Neuronal stem cell (in vitro differentiated cells): ENCODE measurements at regions not wholly inside any gene's neighbourhood (a gene's known extent, or its start where the extent isn't known, plus 50 kb on each side); places are given as distances from the start of the nearest gene placed in this dataset.

ENCODE experiments used
- DNase-seq: peaks from one replicate; pipeline ENCODE4 v3.0.0-alpha.2; 2013; ENCODE audit warnings: low spot score
- H2AFZ ChIP-seq: one replicate; pipeline ENCODE4 v1.6.1; 2013; ENCODE audit warnings: mild to moderate bottlenecking, low read length, inconsistent platforms
- H2AK5ac ChIP-seq: 2 replicates; pipeline ENCODE4 v1.6.1; 2013; ENCODE audit warnings: low read depth, mild to moderate bottlenecking, inconsistent platforms, low read length, moderate library complexity, mixed read lengths
- H2BK120ac ChIP-seq: 2 replicates; pipeline ENCODE4 v1.6.1; 2013; ENCODE audit warnings: low read depth, mild to moderate bottlenecking, inconsistent platforms, low read length, moderate library complexity, mixed read lengths
- H2BK12ac ChIP-seq: one replicate; pipeline ENCODE4 v1.6.1; 2013; ENCODE audit warnings: low read length, inconsistent platforms
- H2BK15ac ChIP-seq: 2 replicates; pipeline ENCODE4 v1.6.1; 2013; ENCODE audit warnings: mild to moderate bottlenecking, low read length, inconsistent platforms, mixed read lengths
- H2BK5ac ChIP-seq: one replicate; pipeline ENCODE4 v1.6.1; 2013; ENCODE audit warnings: inconsistent platforms, mild to moderate bottlenecking, low read length, moderate library complexity
- H3K14ac ChIP-seq: one replicate; pipeline ENCODE4 v1.6.1; 2013; ENCODE audit warnings: low read length, inconsistent platforms
- H3K18ac ChIP-seq: 2 replicates; pipeline ENCODE4 v1.6.1; 2013; ENCODE audit warnings: low read length, inconsistent platforms
- H3K23ac ChIP-seq: 2 replicates; pipeline ENCODE4 v1.6.1; 2013; ENCODE audit warnings: low read depth, mild to moderate bottlenecking, mixed read lengths, low read length, inconsistent platforms; ENCODE audit not compliant: poor library complexity
- H3K27ac ChIP-seq: replicated peaks from 3 replicates; pipeline ENCODE4 v1.5.1; 2013; ENCODE audit warnings: low read length, inconsistent platforms
- H3K27me3 ChIP-seq, 3 experiments: 2 replicates each; pipeline ENCODE4 v1.6.1; 2013; ENCODE audit warnings: low read length in 3 of 3, mild to moderate bottlenecking in 2 of 3, inconsistent platforms in 1 of 3, low read depth in 1 of 3, mixed read lengths in 1 of 3, moderate library complexity in 1 of 3; ENCODE audit not compliant: control insufficient read depth in 3 of 3, insufficient read depth in 3 of 3
- H3K36me3 ChIP-seq, 2 donors: replicated peaks in 1 of 2; 2 replicates each; pipeline ENCODE4 v1.6.1; 2013; ENCODE audit warnings: low read length in 2 of 2; ENCODE audit not compliant: control insufficient read depth in 2 of 2, insufficient read depth in 2 of 2
- H3K4ac ChIP-seq: 2 replicates; pipeline ENCODE4 v1.6.1; 2013; ENCODE audit warnings: inconsistent platforms, mild to moderate bottlenecking, low read length, moderate library complexity
- H3K4me1 ChIP-seq, 2 donors: 1 replicate in 1 of 2; 2 replicates in 1 of 2; pipeline ENCODE4 v1.6.1; 2013; ENCODE audit warnings: low read length in 2 of 2, low read depth in 1 of 2; ENCODE audit not compliant: control insufficient read depth in 2 of 2, insufficient read depth in 1 of 2
- H3K4me2 ChIP-seq: one replicate; pipeline ENCODE4 v1.6.1; 2013; ENCODE audit warnings: mild to moderate bottlenecking, low read length, inconsistent platforms; ENCODE audit not compliant: insufficient read depth, poor library complexity, severe bottlenecking
- H3K4me3 ChIP-seq, 2 donors: 2 replicates each; pipeline ENCODE4 v1.5.1; 2013; ENCODE audit warnings: low read length in 2 of 2, mild to moderate bottlenecking in 2 of 2, inconsistent platforms in 1 of 2, moderate library complexity in 1 of 2
- H3K79me1 ChIP-seq: one replicate; pipeline ENCODE4 v1.6.1; 2013; ENCODE audit warnings: low read depth, mild to moderate bottlenecking, inconsistent platforms, low read length, moderate library complexity
- H3K9ac ChIP-seq: one replicate; pipeline ENCODE4 v1.6.1; 2013; ENCODE audit warnings: mild to moderate bottlenecking, low read depth, low read length, inconsistent platforms; ENCODE audit not compliant: poor library complexity
- H3K9me3 ChIP-seq, 2 donors: replicated peaks in 1 of 2; 2 replicates each; pipeline versions ENCODE3 to v1.6.1; 2013; ENCODE audit warnings: low read length in 2 of 2, mild to moderate bottlenecking in 2 of 2, inconsistent platforms in 1 of 2, low read depth in 1 of 2, mixed read lengths in 1 of 2, moderate library complexity in 1 of 2; ENCODE audit not compliant: control insufficient read depth in 2 of 2, insufficient read depth in 1 of 2
- H4K8ac ChIP-seq: one replicate; pipeline ENCODE4 v1.6.1; 2013; ENCODE audit warnings: low read depth, mild to moderate bottlenecking, inconsistent platforms, low read length, moderate library complexity
- H4K91ac ChIP-seq: one replicate; pipeline ENCODE4 v1.6.1; 2013; ENCODE audit warnings: low read length, low read depth, mild to moderate bottlenecking, inconsistent platforms; ENCODE audit not compliant: poor library complexity
- WGBS, 2 donors: extraction: QIAGEN DNeasy Blood & Tissue Kit; methylation state at CpG; one replicate each; pipeline ENCODE4 v1.1.7; 2013; ENCODE audit warnings: missing lambda C conversion rate in 2 of 2, mixed read lengths in 1 of 2; ENCODE audit not compliant: insufficient read length in 2 of 2, insufficient replicate concordance in 1 of 2; ENCODE audit errors: extremely low coverage in 2 of 2; 5-methylcytosine and 5-hydroxymethylcytosine counted together

DNA sequence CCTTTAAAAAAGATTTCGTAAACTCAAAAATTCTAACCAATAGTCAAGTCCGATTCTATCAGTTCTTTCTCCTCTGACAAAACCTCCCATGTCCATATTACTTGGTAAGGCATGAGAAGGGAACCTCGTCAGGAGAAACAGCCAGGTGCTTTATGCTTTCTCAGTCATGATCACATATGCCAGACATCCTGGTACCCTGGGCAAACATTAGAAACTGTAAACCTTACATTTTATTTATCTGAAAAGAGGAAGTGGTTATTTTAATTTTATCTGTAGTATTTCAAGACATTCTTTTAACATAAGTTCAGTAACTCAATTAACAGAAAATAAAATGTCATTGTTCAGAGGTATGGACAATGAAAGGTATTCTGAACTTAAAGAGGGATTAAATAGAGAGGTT is 474.8 kb upstream of the GBE1 start:
- Histone ChIP-seq H3K27ac (no peak overlapping the region), H3K18ac (no peak overlapping the region), H4K91ac (no peak overlapping the region), H3K9ac (no peak overlapping the region), H3K4me1 (no peaks in the 10 kb centered on the region), H3K4me3 (no peak overlapping the region), H4K8ac (no peak overlapping the region), H2BK15ac (no peak overlapping the region), H3K23ac (no peak overlapping the region), H2BK120ac (no peak overlapping the region), H3K27me3 (no peaks in the 10 kb centered on the region), H3K14ac (no peak overlapping the region), H3K9me3 (no peaks in the 10 kb centered on the region), H3K79me1 (no peaks in the 10 kb centered on the region), H2BK5ac (no peak overlapping the region), H2AFZ (no peak overlapping the region), H3K36me3 (no peaks in the 10 kb centered on the region), H2BK12ac (no peak overlapping the region), H3K4me2 (no peak overlapping the region), H2AK5ac (no peak overlapping the region), H3K4ac (no peak overlapping the region)
- WGBS, 2 donors = no CpG with 5 or more reads among the region's 3 CpGs
- DNase-seq = no peak

DNA sequence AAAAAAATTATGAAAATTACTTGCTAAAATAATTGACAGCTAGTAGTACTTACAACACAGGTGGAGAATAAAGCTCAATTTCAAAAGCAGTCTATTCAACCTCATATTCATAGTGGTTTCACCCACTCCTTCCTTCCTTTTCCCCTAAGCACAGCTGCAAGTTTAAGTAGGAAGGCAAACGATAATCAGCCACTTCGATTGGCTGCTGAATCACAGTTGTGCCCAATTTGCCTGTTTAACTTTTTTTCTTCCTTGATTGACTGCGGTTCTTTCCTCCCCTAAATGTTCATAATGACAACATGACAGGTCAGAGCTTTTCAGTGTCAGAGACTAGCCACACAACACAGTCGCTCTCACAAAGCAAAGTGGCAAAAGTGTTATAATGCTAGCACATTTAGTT is 468.0 kb upstream of the GBE1 start:
- H2AFZ ChIP-seq = peak overlapping the region; percentile 46
- H3K27me3 ChIP-seq = no peaks in the 10 kb centered on the region
- no peak overlapping the region for H3K27ac ChIP-seq
- H3K23ac ChIP-seq = no peak overlapping the region
- H3K79me1 ChIP-seq = no peaks in the 10 kb centered on the region
- no peak overlapping the region for H3K14ac ChIP-seq
- H2BK120ac ChIP-seq = no peak overlapping the region
- no peaks in the 10 kb centered on the region for H3K9me3 ChIP-seq
- no CpG with 5 or more reads among the region's 4 CpGs for WGBS, 2 donors
- no peak overlapping the region for H3K18ac ChIP-seq
- H2BK12ac ChIP-seq = no peak overlapping the region
- no peaks in the 10 kb centered on the region for H3K36me3 ChIP-seq
- peaks cover 0 to 3% of the 10 kb centered on the region in 2 donors for H3K4me1 ChIP-seq
- no peak overlapping the region for H3K4ac ChIP-seq
- no peak overlapping the region for H4K8ac ChIP-seq
- no peak overlapping the region for H2BK15ac ChIP-seq
- H4K91ac ChIP-seq = no peak overlapping the region
- no peak overlapping the region for H3K9ac ChIP-seq
- DNase-seq = no peak
- H3K4me2 ChIP-seq = no peak overlapping the region
- H2AK5ac ChIP-seq = no peak overlapping the region
- no peak overlapping the region for H3K4me3 ChIP-seq
- no peak overlapping the region for H2BK5ac ChIP-seq

DNA sequence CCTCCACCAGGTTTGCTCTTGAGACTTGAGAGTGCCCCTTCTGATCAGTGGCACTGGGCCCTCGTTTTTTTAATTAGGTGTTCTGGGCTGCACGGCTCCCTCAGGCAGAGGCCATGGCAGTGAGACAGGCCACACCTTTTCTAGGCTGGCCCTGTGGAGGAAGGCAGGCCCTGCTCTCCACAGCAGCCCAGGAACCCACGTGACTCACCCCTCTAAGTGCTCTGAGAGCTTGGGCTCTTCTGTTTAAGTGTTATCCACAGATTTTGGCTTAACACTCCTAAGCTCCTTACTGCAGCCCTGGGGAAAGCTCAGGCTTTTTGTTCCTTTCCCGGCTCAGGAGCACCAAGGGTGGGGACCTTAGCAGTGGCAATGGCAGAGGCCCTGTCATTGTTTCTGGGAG is 463.2 kb upstream of the GBE1 start:
- no peak overlapping the region for H2BK5ac ChIP-seq
- H2AFZ ChIP-seq = no peak overlapping the region
- no peak overlapping the region for H3K23ac ChIP-seq
- no peak overlapping the region for H2BK12ac ChIP-seq
- DNase-seq = no peak
- no peaks in the 10 kb centered on the region for H3K79me1 ChIP-seq
- no peak overlapping the region for H3K14ac ChIP-seq
- H3K4ac ChIP-seq = no peak overlapping the region
- no peak overlapping the region for H3K9ac ChIP-seq
- no peak overlapping the region for H4K8ac ChIP-seq
- no peak overlapping the region for H3K4me3 ChIP-seq
- H3K9me3 ChIP-seq = no peaks in the 10 kb centered on the region
- H3K18ac ChIP-seq = no peak overlapping the region
- H4K91ac ChIP-seq = no peak overlapping the region
- H2BK120ac ChIP-seq = no peak overlapping the region
- no CpG with 5 or more reads among the region's 4 CpGs for WGBS, 2 donors
- no peaks in the 10 kb centered on the region for H3K36me3 ChIP-seq
- no peak overlapping the region for H3K27ac ChIP-seq
- no peak overlapping the region for H2BK15ac ChIP-seq
- H3K4me2 ChIP-seq = no peak overlapping the region
- H3K4me1 ChIP-seq = peaks cover 0 to 3% of the 10 kb centered on the region in 2 donors
- no peak overlapping the region for H2AK5ac ChIP-seq
- H3K27me3 ChIP-seq = no peaks in the 10 kb centered on the region

DNA sequence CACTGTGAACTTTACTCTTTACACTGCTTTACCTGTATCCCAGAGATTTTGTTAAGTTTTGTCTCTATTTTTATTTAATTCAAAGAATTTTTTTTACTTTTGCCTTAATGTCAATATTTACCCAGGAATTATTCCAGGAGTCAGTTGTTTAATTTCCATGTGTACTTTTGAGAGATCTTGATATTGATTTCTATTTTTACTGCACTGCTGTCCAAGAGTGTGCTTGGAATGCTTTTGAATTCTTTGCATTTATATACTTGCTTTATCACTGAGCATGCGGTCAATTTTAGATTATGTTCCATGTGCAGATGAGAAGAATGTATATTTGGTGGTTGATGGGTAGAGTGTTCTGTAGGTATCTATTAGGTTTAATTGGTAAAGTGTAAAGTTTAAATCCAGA is 461.0 kb upstream of the GBE1 start:
- H2BK120ac ChIP-seq = no peak overlapping the region
- no peak overlapping the region for H3K4me3 ChIP-seq
- H3K36me3 ChIP-seq = no peaks in the 10 kb centered on the region
- H3K4me1 ChIP-seq = no peaks in the 10 kb centered on the region
- H4K91ac ChIP-seq = no peak overlapping the region
- H3K23ac ChIP-seq = no peak overlapping the region
- no peak overlapping the region for H3K4ac ChIP-seq
- H3K9ac ChIP-seq = no peak overlapping the region
- no peak overlapping the region for H2BK5ac ChIP-seq
- H3K27ac ChIP-seq = no peak overlapping the region
- no peak for DNase-seq
- no peak overlapping the region for H2BK12ac ChIP-seq
- H4K8ac ChIP-seq = no peak overlapping the region
- H2BK15ac ChIP-seq = no peak overlapping the region
- no CpG with 5 or more reads among the region's 1 CpG for WGBS, 2 donors
- H3K14ac ChIP-seq = no peak overlapping the region
- H3K79me1 ChIP-seq = no peaks in the 10 kb centered on the region
- no peak overlapping the region for H2AK5ac ChIP-seq
- no peaks in the 10 kb centered on the region for H3K27me3 ChIP-seq
- H2AFZ ChIP-seq = no peak overlapping the region
- H3K9me3 ChIP-seq = no peaks in the 10 kb centered on the region
- no peak overlapping the region for H3K4me2 ChIP-seq
- no peak overlapping the region for H3K18ac ChIP-seq
